IMR-90 (cell line): ENCODE measurements at regions not wholly inside any gene's neighbourhood (a gene's known extent, or its start where the extent isn't known, plus 50 kb on each side); places are given as distances from the start of the nearest gene placed in this dataset.

Source experiments
- ATAC-seq: fragments of 200-7000 bp; cut with Tn5 transposase; 2 replicates; pipeline ENCODE4 v1.9.1; 2020; ENCODE audit warnings: low read depth, mild to moderate bottlenecking, moderate library complexity
- BruUV-seq: library from RNA; stranded (reverse); fragments of 400-500 nt; replicated peaks from 2 replicates; lab custom pipeline; 2021; lab: Mats Ljungman, UMichigan
- CTCF ChIA-PET: fragments of 300-600 bp; formaldehyde crosslinking; extraction: SDS; loops from one replicate; lab custom pipeline; 2021; ENCODE audit warnings: antibody characterized with exemption; lab: Yijun Ruan, JAX
- POLR2A ChIA-PET: fragments of 300-600 bp; sonication (Branson Sonifier 250); formaldehyde crosslinking; loops from one replicate; lab custom pipeline; 2022; ENCODE audit warnings: antibody characterized with exemption; ENCODE audit not compliant: unreplicated experiment; lab: Charles Lee
- DNase-seq: peaks from one replicate; pipeline ENCODE4 v3.0.0; 2013
- H2AFZ ChIP-seq: replicated peaks from 2 replicates; pipeline ENCODE3; 2013; ENCODE audit warnings: low read length, mild to moderate bottlenecking; ENCODE audit not compliant: poor library complexity
- H2AK5ac ChIP-seq: 2 replicates; pipeline ENCODE4 v1.6.1; 2013; ENCODE audit warnings: low read depth, low read length, inconsistent platforms
- H2AK9ac ChIP-seq: replicated peaks from 2 replicates; pipeline ENCODE3; 2013; ENCODE audit warnings: mild to moderate bottlenecking, low read depth, low read length, moderate library complexity; ENCODE audit not compliant: poor library complexity
- H2BK120ac ChIP-seq: 2 replicates; pipeline ENCODE4 v1.6.1; 2013; ENCODE audit warnings: low read depth, low read length, inconsistent platforms
- H2BK15ac ChIP-seq: 3 replicates; pipeline ENCODE4 v1.6.1; 2013; ENCODE audit warnings: low read depth, low read length, inconsistent platforms
- H2BK20ac ChIP-seq: 2 replicates; pipeline ENCODE4 v1.6.1; 2013; ENCODE audit warnings: low read depth, mild to moderate bottlenecking, inconsistent platforms, low read length, moderate library complexity
- H2BK5ac ChIP-seq: 2 replicates; pipeline ENCODE4 v1.6.1; 2013; ENCODE audit warnings: mild to moderate bottlenecking, low read depth, low read length, inconsistent platforms; ENCODE audit not compliant: poor library complexity, severe bottlenecking
- H3K14ac ChIP-seq: replicated peaks from 2 replicates; pipeline ENCODE4 v1.6.1; 2013; ENCODE audit warnings: low read depth, low read length, inconsistent platforms
- H3K18ac ChIP-seq: 2 replicates; pipeline ENCODE4 v1.6.1; 2013; ENCODE audit warnings: low read depth, low read length, control low read depth
- H3K23ac ChIP-seq: 2 replicates; pipeline ENCODE4 v1.6.1; 2013; ENCODE audit warnings: low read depth, low read length, inconsistent platforms
- H3K27ac ChIP-seq: 2 replicates; pipeline ENCODE4 v1.5.1; 2013; ENCODE audit warnings: mild to moderate bottlenecking, control low read depth, low read length; ENCODE audit not compliant: insufficient read depth
- H3K27me3 ChIP-seq: 2 replicates; pipeline ENCODE4 v1.6.1; 2013; ENCODE audit warnings: low read length; ENCODE audit not compliant: control insufficient read depth, insufficient read depth
- H3K36me3 ChIP-seq: 2 replicates; pipeline ENCODE4 v1.6.1; 2013; ENCODE audit warnings: low read length, mixed read lengths; ENCODE audit not compliant: control insufficient read depth, insufficient read depth
- H3K4ac ChIP-seq: 2 replicates; pipeline ENCODE4 v1.6.1; 2013; ENCODE audit warnings: low read depth, low read length, inconsistent platforms
- H3K4me1 ChIP-seq: 2 replicates; pipeline ENCODE4 v1.6.1; 2013; ENCODE audit warnings: low read length, mixed read lengths; ENCODE audit not compliant: control insufficient read depth, insufficient read depth
- H3K4me2 ChIP-seq: 2 replicates; pipeline ENCODE4 v1.6.1; 2013; ENCODE audit warnings: low read depth, mild to moderate bottlenecking, control low read depth, low read length, moderate library complexity
- H3K4me3 ChIP-seq: 2 replicates; pipeline ENCODE4 v1.5.1; 2013; ENCODE audit warnings: low read depth, mild to moderate bottlenecking, control low read depth, low read length, moderate library complexity; ENCODE audit not compliant: insufficient read depth
- H3K56ac ChIP-seq: 2 replicates; pipeline ENCODE4 v1.6.1; 2013; ENCODE audit warnings: low read length, inconsistent platforms; ENCODE audit not compliant: insufficient read depth; ENCODE audit errors: extremely low read depth
- H3K79me1 ChIP-seq, 2 experiments: 2 replicates each; pipeline ENCODE4 v1.6.1; 2013; ENCODE audit warnings: low read length in 2 of 2, inconsistent platforms in 1 of 2, low read depth in 1 of 2
- H3K9ac ChIP-seq: 2 replicates; pipeline ENCODE4 v1.6.1; 2013; ENCODE audit warnings: low read depth, low read length, control low read depth
- H3K9me1 ChIP-seq: 2 replicates; pipeline ENCODE4 v1.6.1; 2013; ENCODE audit warnings: low read length, inconsistent platforms; ENCODE audit not compliant: insufficient read depth
- H3K9me3 ChIP-seq: 2 replicates; pipeline ENCODE4 v1.6.1; 2013; ENCODE audit warnings: low read length; ENCODE audit not compliant: control insufficient read depth, insufficient read depth
- H4K20me1 ChIP-seq: 2 replicates; pipeline ENCODE4 v1.6.1; 2013; ENCODE audit warnings: low read length, inconsistent platforms; ENCODE audit not compliant: insufficient read depth
- H4K5ac ChIP-seq: 2 replicates; pipeline ENCODE4 v1.6.1; 2013; ENCODE audit warnings: mild to moderate bottlenecking, low read depth, low read length, control low read depth
- H4K8ac ChIP-seq, 2 experiments: 2 replicates each; pipeline ENCODE4 v1.6.1; 2013; ENCODE audit warnings: low read depth in 2 of 2, low read length in 2 of 2, control low read depth in 1 of 2, inconsistent platforms in 1 of 2
- H4K91ac ChIP-seq: 2 replicates; pipeline ENCODE4 v1.6.1; 2013; ENCODE audit warnings: low read depth, low read length, inconsistent platforms; ENCODE audit not compliant: insufficient read depth
- BHLHE40 ChIP-seq: fragments of 150-350 bp; IDR thresholded peaks from 2 replicates; pipeline ENCODE4 v1.6.1; 2016; ENCODE audit warnings: mild to moderate bottlenecking, low read depth, low read length
- CEBPB ChIP-seq: IDR thresholded peaks from 2 replicates; pipeline ENCODE4 v1.6.1; 2012; ENCODE audit warnings: low read depth, low read length, improper control_type of control experiment
- CHD1 ChIP-seq: IDR thresholded peaks from 2 replicates; pipeline ENCODE4 v1.6.1; 2012; ENCODE audit warnings: low read depth, low read length, improper control_type of control experiment
- FOS ChIP-seq: fragments of 150-350 bp; IDR thresholded peaks from 2 replicates; pipeline ENCODE4 v1.6.1; 2016; ENCODE audit warnings: low read depth, low read length
- MAFK ChIP-seq: IDR thresholded peaks from 2 replicates; pipeline ENCODE4 v1.6.1; 2012; ENCODE audit warnings: low read depth, low read length, improper control_type of control experiment
- MAZ ChIP-seq: IDR thresholded peaks from 2 replicates; pipeline ENCODE4 v1.6.1; 2012; ENCODE audit warnings: low read depth, mild to moderate bottlenecking, low read length, improper control_type of control experiment, moderate library complexity, borderline replicate concordance
- MXI1 ChIP-seq: IDR thresholded peaks from 2 replicates; pipeline ENCODE4 v1.6.1; 2012; ENCODE audit warnings: low read depth, mild to moderate bottlenecking, low read length, moderate library complexity, borderline replicate concordance
- NFE2L2 ChIP-seq: fragments of 150-350 bp; IDR thresholded peaks from 2 replicates; pipeline ENCODE4 v1.6.1; 2016; ENCODE audit warnings: low read depth, mild to moderate bottlenecking, low read length
- POLR2A ChIP-seq: IDR thresholded peaks from 2 replicates; pipeline ENCODE4 v1.6.1; 2012; ENCODE audit warnings: mild to moderate bottlenecking, low read depth, low read length
- RAD21 ChIP-seq: IDR thresholded peaks from 2 replicates; pipeline ENCODE4 v1.6.1; 2012; ENCODE audit warnings: low read length, improper control_type of control experiment
- RCOR1 ChIP-seq: IDR thresholded peaks from 2 replicates; pipeline ENCODE4 v1.6.1; 2012; ENCODE audit warnings: mild to moderate bottlenecking, low read length, improper control_type of control experiment; ENCODE audit not compliant: insufficient replicate concordance
- RFX5 ChIP-seq: IDR thresholded peaks from 2 replicates; pipeline ENCODE4 v1.8.0; 2012; ENCODE audit warnings: low read depth, mild to moderate bottlenecking, low read length, moderate library complexity
- SMC3 ChIP-seq: fragments of 150-350 bp; IDR thresholded peaks from 2 replicates; pipeline ENCODE4 v1.6.1; 2016; ENCODE audit warnings: low read depth, mild to moderate bottlenecking, antibody characterized with exemption, low read length, moderate library complexity
- WGBS, 2 experiments: methylation state at CpG; one replicate each; pipeline versions ENCODE4 v1.1.5 to v1.1.7; 2013; ENCODE audit warnings: missing lambda C conversion rate in 2 of 2; ENCODE audit not compliant: insufficient read length in 1 of 2; ENCODE audit errors: extremely low coverage in 2 of 2; 5-methylcytosine and 5-hydroxymethylcytosine counted together
- dilution Hi-C: fragments of 300-500 bp; cut with HindIII; formaldehyde crosslinking; loops from one replicate; pipeline ENCODE4 v1.14.3; 2018; ENCODE audit warnings: low sequenced_read_pairs; ENCODE audit not compliant: unreplicated experiment
- in situ Hi-C: fragments of 300-500 bp; cut with MboI; formaldehyde crosslinking; loops from 3 replicates; pipeline ENCODE4 v1.14.3; 2019; ENCODE audit warnings: low sequenced_read_pairs, inconsistent platforms, mixed read lengths
- intact Hi-C: fragments of 100-400 bp; cut with micrococcal nuclease; formaldehyde crosslinking; loops from 2 replicates; pipeline ENCODE4 v1.10.0; 2022
- TF ChIP-seq, protein P1 (sequence below): fragments of 150-350 bp; IDR thresholded peaks from 2 replicates; pipeline ENCODE4 v1.6.1; 2016; ENCODE audit warnings: low read depth, mild to moderate bottlenecking, low read length, moderate library complexity, borderline replicate concordance
- TF ChIP-seq, protein P2 (sequence below): fragments of 150-350 bp; IDR thresholded peaks from 2 replicates; pipeline ENCODE4 v1.6.1; 2017; ENCODE audit warnings: mild to moderate bottlenecking, antibody characterized with exemption, low read length, low read depth
- TF ChIP-seq, protein P3 (sequence below): conservative IDR thresholded peaks from 2 replicates; pipeline ENCODE4 v1.5.1; 2012; ENCODE audit warnings: mild to moderate bottlenecking, low read depth, low read length, improper control_type of control experiment

GRCh38 chr6:138572885-138573284 lies 73.6 kb upstream of the NHSL1 start:
- Histone ChIP-seq H4K8ac (0 out of 4 replicates have a peak overlapping the region, but pooled peaks of 1 of the 2 experiments have one; percentile 3), H3K4me2 (no peak overlapping the region), H2BK15ac (no peak overlapping the region), H3K56ac (no peak overlapping the region), H3K4me3 (no peak overlapping the region), H2BK120ac (no peak overlapping the region), H4K91ac (no peak overlapping the region), H3K18ac (no peak overlapping the region), H2BK20ac (no peak overlapping the region), H3K14ac (no peak overlapping the region), H3K79me1 (peaks cover 30 to 44% of the 10 kb centered on the region in 2 experiments), H2AK5ac (no peak overlapping the region), H2AK9ac (no peak overlapping the region), H3K9me1 (no peaks in the 10 kb centered on the region; the same call in 1 of the 2 replicates), H3K23ac (no peak overlapping the region), H3K9ac (no peak overlapping the region), H3K27me3 (no peaks in the 10 kb centered on the region), H4K5ac (no peak overlapping the region), H3K9me3 (no peaks in the 10 kb centered on the region), H4K20me1 (no peaks in the 10 kb centered on the region), H2BK5ac (no peak overlapping the region), H3K27ac (no peak overlapping the region), H3K4me1 (peaks cover 3% of the 10 kb centered on the region), H2AFZ (no peak overlapping the region), H3K36me3 (no peaks in the 10 kb centered on the region), H3K4ac (no peak overlapping the region)
- ATAC-seq = no peak
- dilution Hi-C loops = no loop called here
- POLR2A ChIA-PET = no interaction called here
- intact Hi-C loops = loop anchor here (1.0 kb wide), 1 partner anchor 32 kb away; no protein-coding TSS in a partner anchor
- WGBS, 2 experiments = no CpG with 5 or more reads among the region's 6 CpGs
- TF ChIP-seq, protein P1, sequence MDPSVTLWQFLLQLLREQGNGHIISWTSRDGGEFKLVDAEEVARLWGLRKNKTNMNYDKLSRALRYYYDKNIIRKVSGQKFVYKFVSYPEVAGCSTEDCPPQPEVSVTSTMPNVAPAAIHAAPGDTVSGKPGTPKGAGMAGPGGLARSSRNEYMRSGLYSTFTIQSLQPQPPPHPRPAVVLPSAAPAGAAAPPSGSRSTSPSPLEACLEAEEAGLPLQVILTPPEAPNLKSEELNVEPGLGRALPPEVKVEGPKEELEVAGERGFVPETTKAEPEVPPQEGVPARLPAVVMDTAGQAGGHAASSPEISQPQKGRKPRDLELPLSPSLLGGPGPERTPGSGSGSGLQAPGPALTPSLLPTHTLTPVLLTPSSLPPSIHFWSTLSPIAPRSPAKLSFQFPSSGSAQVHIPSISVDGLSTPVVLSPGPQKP = no peak
- TF ChIP-seq POLR2A (no peak), RAD21 (no peak), NFE2L2 (no peak), BHLHE40 (no peak), RCOR1 (no peak), MXI1 (no peak), RFX5 (no peak), CHD1 (no peak), CEBPB (no peak), FOS (no peak), MAZ (no peak), MAFK (no peak), SMC3 (no peak)
- TF ChIP-seq, protein P2, sequence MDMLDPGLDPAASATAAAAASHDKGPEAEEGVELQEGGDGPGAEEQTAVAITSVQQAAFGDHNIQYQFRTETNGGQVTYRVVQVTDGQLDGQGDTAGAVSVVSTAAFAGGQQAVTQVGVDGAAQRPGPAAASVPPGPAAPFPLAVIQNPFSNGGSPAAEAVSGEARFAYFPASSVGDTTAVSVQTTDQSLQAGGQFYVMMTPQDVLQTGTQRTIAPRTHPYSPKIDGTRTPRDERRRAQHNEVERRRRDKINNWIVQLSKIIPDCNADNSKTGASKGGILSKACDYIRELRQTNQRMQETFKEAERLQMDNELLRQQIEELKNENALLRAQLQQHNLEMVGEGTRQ = no peak
- TF ChIP-seq, protein P3, sequence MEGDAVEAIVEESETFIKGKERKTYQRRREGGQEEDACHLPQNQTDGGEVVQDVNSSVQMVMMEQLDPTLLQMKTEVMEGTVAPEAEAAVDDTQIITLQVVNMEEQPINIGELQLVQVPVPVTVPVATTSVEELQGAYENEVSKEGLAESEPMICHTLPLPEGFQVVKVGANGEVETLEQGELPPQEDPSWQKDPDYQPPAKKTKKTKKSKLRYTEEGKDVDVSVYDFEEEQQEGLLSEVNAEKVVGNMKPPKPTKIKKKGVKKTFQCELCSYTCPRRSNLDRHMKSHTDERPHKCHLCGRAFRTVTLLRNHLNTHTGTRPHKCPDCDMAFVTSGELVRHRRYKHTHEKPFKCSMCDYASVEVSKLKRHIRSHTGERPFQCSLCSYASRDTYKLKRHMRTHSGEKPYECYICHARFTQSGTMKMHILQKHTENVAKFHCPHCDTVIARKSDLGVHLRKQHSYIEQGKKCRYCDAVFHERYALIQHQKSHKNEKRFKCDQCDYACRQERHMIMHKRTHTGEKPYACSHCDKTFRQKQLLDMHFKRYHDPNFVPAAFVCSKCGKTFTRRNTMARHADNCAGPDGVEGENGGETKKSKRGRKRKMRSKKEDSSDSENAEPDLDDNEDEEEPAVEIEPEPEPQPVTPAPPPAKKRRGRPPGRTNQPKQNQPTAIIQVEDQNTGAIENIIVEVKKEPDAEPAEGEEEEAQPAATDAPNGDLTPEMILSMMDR = no peak
- CTCF ChIA-PET = no interaction called here
- no TSS peak for BruUV-seq
- in situ Hi-C loops = no loop called here
- DNase-seq = no peak
